Kidney tubule cell (primary cell): ENCODE measurements at regions not wholly inside any gene's neighbourhood (a gene's known extent, or its start where the extent isn't known, plus 50 kb on each side); places are given as distances from the start of the nearest gene placed in this dataset.
"Not testable (repeated sequence)": the region's sequence is repeated elsewhere in the genome, so short reads cannot be mapped to it uniquely, and the experiment has no call there.

Source experiments
- DNase-seq: peaks from one replicate; pipeline ENCODE4 v3.0.0-alpha.2; 2018; ENCODE audit warnings: low spot score

- not testable (repeated sequence) for DNase-seq
Observed at GRCh38 chrX:95771198-95771597, 913.4 kb upstream of the DIAPH2 start.

GRCh38 chrX:95791876-95792275, 892.8 kb upstream of the DIAPH2 start:
- no peak for DNase-seq

- no peak for DNase-seq
Observed at GRCh38 chrX:95797344-95797743, 887.3 kb upstream of the DIAPH2 start.

GRCh38 chrX:95823796-95824195, 860.8 kb upstream of the DIAPH2 start:
- no peak for DNase-seq

GRCh38 chrX:95835223-95835622, 849.4 kb upstream of the DIAPH2 start:
- no peak for DNase-seq

- DNase-seq = no peak
Observed at GRCh38 chrX:95836517-95836916, 848.1 kb upstream of the DIAPH2 start.

GRCh38 chrX:95841863-95842262, 842.8 kb upstream of the DIAPH2 start:
- DNase-seq = no peak

GRCh38 chrX:95860127-95860526, 824.5 kb upstream of the DIAPH2 start:
- DNase-seq = no peak

GRCh38 chrX:95875661-95876060, 809.0 kb upstream of the DIAPH2 start:
- no peak for DNase-seq

GRCh38 chrX:95878874-95879273, 805.8 kb upstream of the DIAPH2 start:
- no peak for DNase-seq

- no peak for DNase-seq
Observed at GRCh38 chrX:95884186-95884585, 800.5 kb upstream of the DIAPH2 start.

GRCh38 chrX:95885074-95885473, 799.6 kb upstream of the DIAPH2 start:
- DNase-seq = peak; percentile 1

- no peak for DNase-seq
Observed at GRCh38 chrX:95889279-95889678, 795.4 kb upstream of the DIAPH2 start.

- DNase-seq = no peak
Observed at GRCh38 chrX:95893636-95894035, 791.0 kb upstream of the DIAPH2 start.

- DNase-seq = no peak
Observed at GRCh38 chrX:95903490-95903889, 781.2 kb upstream of the DIAPH2 start.

- DNase-seq = no peak
Observed at GRCh38 chrX:95903975-95904374, 780.7 kb upstream of the DIAPH2 start.

- no peak for DNase-seq
Observed at GRCh38 chrX:95907081-95907480, 777.6 kb upstream of the DIAPH2 start.

GRCh38 chrX:95911062-95911461, 773.6 kb upstream of the DIAPH2 start:
- DNase-seq = no peak

- no peak for DNase-seq
Observed at GRCh38 chrX:95919605-95920004, 765.0 kb upstream of the DIAPH2 start.

- no peak for DNase-seq
Observed at GRCh38 chrX:95945528-95945927, 739.1 kb upstream of the DIAPH2 start.

- DNase-seq = peak; percentile 3
Observed at GRCh38 chrX:95949588-95949987, 735.1 kb upstream of the DIAPH2 start.

GRCh38 chrX:95950679-95951078, 734.0 kb upstream of the DIAPH2 start:
- DNase-seq = no peak

GRCh38 chrX:95953564-95953963, 731.1 kb upstream of the DIAPH2 start:
- DNase-seq = no peak

GRCh38 chrX:95956745-95957144, 727.9 kb upstream of the DIAPH2 start:
- DNase-seq = no peak

- DNase-seq = not testable (repeated sequence)
Observed at GRCh38 chrX:95973456-95974095, 711.1 kb upstream of the DIAPH2 start.
